HEK293 (cell line): ENCODE measurements at regions not wholly inside any gene's neighbourhood (a gene's known extent, or its start where the extent isn't known, plus 50 kb on each side); places are given as distances from the start of the nearest gene placed in this dataset.

Source experiments
- CTCF ChIA-PET: fragments of 350-600 bp; formaldehyde crosslinking; extraction: SDS; loops from one replicate; lab custom pipeline; 2021; ENCODE audit warnings: antibody characterized with exemption; lab: Yijun Ruan, JAX
- POLR2A ChIA-PET: fragments of 300-600 bp; formaldehyde crosslinking; extraction: SDS; loops from one replicate; lab custom pipeline; 2020; ENCODE audit warnings: antibody characterized with exemption, inconsistent platforms; lab: Yijun Ruan, JAX
- H3K27ac ChIP-seq: fragments of 200-500 bp; sonication (Bioruptor generic); 2 replicates; pipeline ENCODE4 v1.5.1; 2014; ENCODE audit warnings: low read depth, low read length, control low read depth, inconsistent platforms; ENCODE audit errors: extremely low read depth
- H3K36me3 ChIP-seq, 2 experiments: fragments of 200-500 bp in 1 of 2; sonication (Bioruptor generic) in 1 of 2; 1 replicate in 1 of 2; 2 replicates in 1 of 2; pipeline ENCODE4 v1.5.1; 2014 to 2017; ENCODE audit warnings: inconsistent platforms in 2 of 2, low read length in 2 of 2; ENCODE audit not compliant: control insufficient read depth in 2 of 2, insufficient read depth in 1 of 2
- H3K4me1 ChIP-seq: fragments of 200-500 bp; sonication (Bioruptor generic); 2 replicates; pipeline ENCODE4 v1.5.1; 2014; ENCODE audit warnings: mild to moderate bottlenecking, low read length, inconsistent platforms; ENCODE audit not compliant: control insufficient read depth, insufficient read depth
- H3K4me3 ChIP-seq: 2 replicates; pipeline ENCODE4 v1.5.1; 2011; ENCODE audit warnings: low read depth, mild to moderate bottlenecking, control low read depth, low read length, moderate library complexity
- H3K9me3 ChIP-seq: fragments of 200-500 bp; sonication (Bioruptor generic); 2 replicates; pipeline ENCODE4 v1.5.1; 2014; ENCODE audit warnings: low read depth, low read length, inconsistent platforms; ENCODE audit not compliant: control insufficient read depth, insufficient read depth
- ATF2 ChIP-seq: fragments of 450-650 bp; formaldehyde crosslinking; IDR thresholded peaks from 2 replicates; pipeline ENCODE4 v1.5.1; 2016; ENCODE audit warnings: missing biosample characterization, missing genetic modification characterization, low read depth
- ELK4 ChIP-seq: IDR thresholded peaks from 2 replicates; pipeline ENCODE4 v1.6.1; 2011; ENCODE audit warnings: mild to moderate bottlenecking, low read depth, low read length, borderline replicate concordance
- GLI4 ChIP-seq: fragments of 450-650 bp; formaldehyde crosslinking; IDR thresholded peaks from 2 replicates; pipeline ENCODE4 v1.5.1; 2016; ENCODE audit warnings: missing biosample characterization, missing genetic modification characterization
- GLIS2 ChIP-seq: fragments of 450-650 bp; formaldehyde crosslinking; IDR thresholded peaks from 2 replicates; pipeline ENCODE4 v1.5.1; 2016; ENCODE audit warnings: missing biosample characterization, missing genetic modification characterization
- OVOL3 ChIP-seq: fragments of 450-650 bp; formaldehyde crosslinking; IDR thresholded peaks from 2 replicates; pipeline ENCODE4 v1.5.1; 2016; ENCODE audit warnings: missing biosample characterization, missing genetic modification characterization
- SCRT1 ChIP-seq: fragments of 450-650 bp; formaldehyde crosslinking; IDR thresholded peaks from 2 replicates; pipeline ENCODE4 v1.5.1; 2016; ENCODE audit warnings: missing biosample characterization, missing genetic modification characterization, borderline replicate concordance
- TRIM28 ChIP-seq: IDR thresholded peaks from 2 replicates; pipeline ENCODE4 v1.6.1; 2011; ENCODE audit warnings: low read length, control low read depth, borderline replicate concordance
- ZBTB21 ChIP-seq: fragments of 450-650 bp; formaldehyde crosslinking; IDR thresholded peaks from 2 replicates; pipeline ENCODE4 v1.5.1; 2017; ENCODE audit warnings: missing biosample characterization, missing genetic modification characterization
- ZEB2 ChIP-seq: fragments of 450-650 bp; formaldehyde crosslinking; IDR thresholded peaks from 2 replicates; pipeline ENCODE4 v1.5.1; 2016; ENCODE audit warnings: missing biosample characterization, missing genetic modification characterization
- ZFP41 ChIP-seq: fragments of 450-650 bp; formaldehyde crosslinking; IDR thresholded peaks from 2 replicates; pipeline ENCODE4 v1.5.1; 2016; ENCODE audit warnings: missing biosample characterization, missing genetic modification characterization, borderline replicate concordance
- ZNF169 ChIP-seq: fragments of 450-650 bp; formaldehyde crosslinking; IDR thresholded peaks from 2 replicates; pipeline ENCODE4 v1.5.1; 2016; ENCODE audit warnings: missing biosample characterization, missing genetic modification characterization
- ZNF223 ChIP-seq: fragments of 450-650 bp; formaldehyde crosslinking; IDR thresholded peaks from 2 replicates; pipeline ENCODE4 v1.5.1; 2016; ENCODE audit warnings: missing biosample characterization, missing genetic modification characterization
- ZNF24 ChIP-seq: fragments of 450-650 bp; formaldehyde crosslinking; IDR thresholded peaks from 2 replicates; pipeline ENCODE4 v1.5.1; 2016; ENCODE audit warnings: missing biosample characterization, missing genetic modification characterization
- ZNF302 ChIP-seq: fragments of 450-650 bp; formaldehyde crosslinking; IDR thresholded peaks from 2 replicates; pipeline ENCODE4 v1.5.1; 2016; ENCODE audit warnings: missing biosample characterization, missing genetic modification characterization, low read depth
- ZNF394 ChIP-seq: fragments of 450-650 bp; formaldehyde crosslinking; IDR thresholded peaks from 2 replicates; pipeline ENCODE4 v1.5.1; 2016; ENCODE audit warnings: missing biosample characterization, missing genetic modification characterization, mild to moderate bottlenecking, moderate library complexity, borderline replicate concordance
- ZNF426 ChIP-seq: fragments of 450-650 bp; formaldehyde crosslinking; IDR thresholded peaks from 2 replicates; pipeline ENCODE4 v1.5.1; 2017; ENCODE audit warnings: missing biosample characterization, missing genetic modification characterization, mild to moderate bottlenecking, inconsistent platforms, moderate library complexity
- ZNF660 ChIP-seq: fragments of 450-650 bp; IDR thresholded peaks from 2 replicates; pipeline ENCODE4 v1.5.1; 2018; ENCODE audit warnings: missing biosample characterization, mild to moderate bottlenecking, missing genetic modification characterization
- ZNF791 ChIP-seq: fragments of 450-650 bp; formaldehyde crosslinking; IDR thresholded peaks from 2 replicates; pipeline ENCODE4 v1.5.1; 2016; ENCODE audit warnings: missing biosample characterization, missing genetic modification characterization
- ZXDB ChIP-seq: fragments of 450-650 bp; formaldehyde crosslinking; IDR thresholded peaks from 2 replicates; pipeline ENCODE4 v1.5.1; 2016; ENCODE audit warnings: missing biosample characterization, missing genetic modification characterization
- TF ChIP-seq, protein P1 (sequence below): fragments of 450-650 bp; formaldehyde crosslinking; IDR thresholded peaks from 2 replicates; pipeline ENCODE4 v1.5.1; 2016; ENCODE audit warnings: missing biosample characterization, missing genetic modification characterization
- TF ChIP-seq, protein P2 (sequence below): fragments of 450-650 bp; formaldehyde crosslinking; IDR thresholded peaks from 2 replicates; pipeline ENCODE4 v1.5.1; 2017; ENCODE audit warnings: missing biosample characterization, missing genetic modification characterization

- POLR2A ChIA-PET: no interaction called here
- Histone ChIP-seq H3K36me3 (no peaks in the 10 kb centered on the region), H3K4me3 (no peak overlapping the region), H3K9me3 (no peaks in the 10 kb centered on the region), H3K27ac (no peak overlapping the region), H3K4me1 (no peaks in the 10 kb centered on the region)
- CTCF ChIA-PET: no interaction called here
- TF ChIP-seq ZXDB (no peak), ZNF24 (tag by site-specific recombination) (no peak), ZEB2 (tag by site-specific recombination) (no peak), SCRT1 (tag by site-specific recombination) (no peak), ATF2 (tag by site-specific recombination) (no peak), ZNF660 (no peak), ZNF302 (tag by site-specific recombination) (no peak), ZNF791 (tag by site-specific recombination) (no peak), GLIS2 (tag by site-specific recombination) (no peak), ZNF169 (no peak), ZFP41 (tag by site-specific recombination) (no peak), ZBTB21 (tag by site-specific recombination) (no peak), ZNF223 (tag by site-specific recombination) (no peak), GLI4 (tag by site-specific recombination) (no peak), ZNF426 (tag by site-specific recombination) (no peak), ZNF394 (tag by site-specific recombination) (no peak)
- TF ChIP-seq, protein P1, sequence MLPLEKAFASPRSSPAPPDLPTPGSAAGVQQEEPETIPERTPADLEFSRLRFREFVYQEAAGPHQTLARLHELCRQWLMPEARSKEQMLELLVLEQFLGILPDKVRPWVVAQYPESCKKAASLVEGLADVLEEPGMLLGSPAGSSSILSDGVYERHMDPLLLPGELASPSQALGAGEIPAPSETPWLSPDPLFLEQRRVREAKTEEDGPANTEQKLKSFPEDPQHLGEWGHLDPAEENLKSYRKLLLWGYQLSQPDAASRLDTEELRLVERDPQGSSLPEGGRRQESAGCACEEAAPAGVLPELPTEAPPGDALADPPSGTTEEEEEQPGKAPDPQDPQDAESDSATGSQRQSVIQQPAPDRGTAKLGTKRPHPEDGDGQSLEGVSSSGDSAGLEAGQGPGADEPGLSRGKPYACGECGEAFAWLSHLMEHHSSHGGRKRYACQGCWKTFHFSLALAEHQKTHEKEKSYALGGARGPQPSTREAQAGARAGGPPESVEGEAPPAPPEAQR (tag by site-specific recombination): no peak
Measured at GRCh38 chr20:41991412-41991811, 373.2 kb upstream of the CHD6 start.

- H3K27ac ChIP-seq: no peak overlapping the region
Measured at GRCh38 chr20:41989935-41990635, 371.9 kb upstream of the CHD6 start.

More at GRCh38 chr20:41989935-41990635, 371.9 kb upstream of the CHD6 start:
- Histone ChIP-seq H3K36me3 (no peaks in the 10 kb centered on the region), H3K4me3 (no peak overlapping the region), H3K4me1 (no peaks in the 10 kb centered on the region), H3K9me3 (no peaks in the 10 kb centered on the region)
- ChIA-PET CTCF (no interaction called here), POLR2A (no interaction called here)
- TF ChIP-seq ELK4 (no peak), TRIM28 (no peak), OVOL3 (no peak)
- TF ChIP-seq, protein P2, sequence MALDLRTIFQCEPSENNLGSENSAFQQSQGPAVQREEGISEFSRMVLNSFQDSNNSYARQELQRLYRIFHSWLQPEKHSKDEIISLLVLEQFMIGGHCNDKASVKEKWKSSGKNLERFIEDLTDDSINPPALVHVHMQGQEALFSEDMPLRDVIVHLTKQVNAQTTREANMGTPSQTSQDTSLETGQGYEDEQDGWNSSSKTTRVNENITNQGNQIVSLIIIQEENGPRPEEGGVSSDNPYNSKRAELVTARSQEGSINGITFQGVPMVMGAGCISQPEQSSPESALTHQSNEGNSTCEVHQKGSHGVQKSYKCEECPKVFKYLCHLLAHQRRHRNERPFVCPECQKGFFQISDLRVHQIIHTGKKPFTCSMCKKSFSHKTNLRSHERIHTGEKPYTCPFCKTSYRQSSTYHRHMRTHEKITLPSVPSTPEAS (tag by site-specific recombination): no peak
